HG03139 (cell line): ENCODE measurements at regions not wholly inside any gene's neighbourhood (a gene's known extent, or its start where the extent isn't known, plus 50 kb on each side); places are given as distances from the start of the nearest gene placed in this dataset.
"Not testable (repeated sequence)": the region's sequence is repeated elsewhere in the genome, so short reads cannot be mapped to it uniquely, and the experiment has no call there.

Experiments used
- ATAC-seq: cut with Tn5 transposase; IDR thresholded peaks from one replicate; pipeline ENCODE4 v1.9.1; 2021; ENCODE audit not compliant: unreplicated experiment

DNA sequence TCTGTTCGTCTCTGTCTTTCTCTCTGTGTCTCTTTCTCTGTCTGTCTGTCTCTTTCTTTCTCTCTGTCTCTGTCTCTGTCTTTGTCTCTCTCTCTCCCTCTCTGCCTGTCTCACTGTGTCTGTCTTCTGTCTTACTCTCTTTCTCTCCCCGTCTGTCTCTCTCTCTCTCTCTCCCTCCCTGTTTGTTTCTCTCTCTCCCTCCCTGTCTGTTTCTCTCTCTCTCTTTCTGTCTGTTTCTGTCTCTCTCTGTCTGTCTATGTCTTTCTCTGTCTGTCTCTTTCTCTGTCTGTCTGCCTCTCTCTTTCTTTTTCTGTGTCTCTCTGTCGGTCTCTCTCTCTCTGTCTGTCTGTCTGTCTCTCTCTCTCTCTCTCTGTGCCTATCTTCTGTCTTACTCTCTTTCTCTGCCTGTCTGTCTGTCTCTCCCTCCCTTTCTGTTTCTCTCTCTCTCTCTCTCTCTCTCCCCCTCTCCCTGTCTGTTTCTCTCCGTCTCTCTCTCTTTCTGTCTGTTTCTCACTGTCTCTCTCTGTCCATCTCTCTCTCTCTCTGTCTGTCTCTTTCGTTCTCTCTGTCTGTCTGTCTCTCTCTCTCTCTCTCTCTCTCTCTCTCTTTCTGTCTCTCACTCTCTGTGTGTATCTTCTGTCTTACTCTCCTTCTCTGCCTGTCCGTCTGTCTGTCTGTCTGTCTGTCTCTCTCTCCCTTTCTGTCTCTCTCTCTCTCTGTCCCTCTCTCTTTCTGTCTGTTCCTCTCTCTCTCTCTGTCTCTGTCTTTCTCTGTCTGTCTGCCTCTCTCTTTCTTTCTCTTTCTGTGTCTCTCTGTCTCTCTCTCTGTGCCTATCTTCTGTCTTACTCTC, 2065.9 kb upstream of the TPTE start:
- ATAC-seq = not testable (repeated sequence)

DNA sequence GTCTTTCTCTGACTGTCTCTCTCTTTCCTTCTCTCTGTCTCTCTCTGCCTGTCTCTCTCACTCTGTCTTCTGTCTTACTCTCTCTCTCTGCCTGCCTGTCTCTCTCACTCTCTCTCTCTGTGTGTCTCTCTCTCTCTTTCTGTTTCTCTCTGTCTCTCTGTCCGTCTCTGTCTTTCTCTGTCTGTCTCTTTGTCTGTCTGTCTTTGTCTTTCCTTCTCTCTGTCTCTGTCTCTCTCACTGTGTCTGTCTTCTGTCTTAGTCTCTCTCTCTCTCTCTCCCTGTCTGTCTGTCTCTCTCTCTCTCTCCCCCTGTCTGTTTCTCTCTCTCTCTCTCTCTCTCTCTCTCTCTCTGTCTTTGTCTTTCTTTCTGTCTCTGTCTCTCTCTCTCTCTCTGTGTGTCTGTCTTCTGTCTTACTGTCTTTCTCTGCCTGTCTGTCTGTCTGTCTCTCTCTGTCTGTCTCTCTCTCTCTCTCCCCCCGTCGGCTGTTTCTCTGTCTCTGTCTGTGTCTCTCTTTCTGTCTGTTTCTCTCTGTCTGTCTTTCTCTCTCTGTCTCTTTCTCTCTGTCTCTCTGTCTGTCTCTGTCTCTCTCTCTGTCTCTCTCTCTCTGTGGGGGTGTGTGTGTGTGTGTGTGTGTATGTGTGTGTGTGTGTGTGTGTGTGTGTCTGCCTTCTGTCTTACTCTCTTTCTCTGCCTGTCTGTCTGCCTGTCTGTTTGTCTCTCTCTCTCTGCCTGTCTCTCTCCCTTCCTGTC, 2056.8 kb upstream of the TPTE start:
- ATAC-seq = peak; percentile 64

DNA sequence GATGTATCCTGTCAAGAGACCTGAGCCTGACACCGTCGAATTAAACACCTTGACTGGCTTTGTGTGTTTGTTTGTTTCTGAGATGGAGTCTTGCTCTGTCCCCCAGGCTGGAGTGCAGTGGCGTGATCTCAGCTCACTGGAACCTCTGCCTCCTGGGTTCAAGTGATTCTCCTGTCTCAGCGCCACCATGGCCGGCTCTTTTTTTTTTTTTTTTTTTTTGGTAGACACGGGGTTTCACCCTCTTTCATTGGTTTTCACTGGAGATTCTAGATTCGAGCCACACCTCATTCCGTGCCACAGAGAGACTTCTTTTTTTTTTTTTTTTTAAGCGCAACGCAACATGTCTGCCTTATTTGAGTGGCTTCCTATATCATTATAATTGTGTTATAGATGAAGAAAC, 2054.7 kb upstream of the TPTE start:
- ATAC-seq = not testable (repeated sequence)
